Suprapubic skin (tissue), 3 donors: ENCODE measurements at regions not wholly inside any gene's neighbourhood (a gene's known extent, or its start where the extent isn't known, plus 50 kb on each side); places are given as distances from the start of the nearest gene placed in this dataset.

ENCODE experiments used
- POLR2A ChIP-seq, 2 donors: fragments of 450-650 bp; IDR thresholded peaks; one replicate each; pipeline ENCODE4 v1.6.1; 2017; ENCODE audit warnings: antibody characterized with exemption in 2 of 2, mild to moderate bottlenecking in 2 of 2, moderate library complexity in 2 of 2
- TF ChIP-seq, protein P1 (sequence below), 2 donors: fragments of 200-600 bp in 1 of 2; fragments of 450-650 bp in 1 of 2; sonication (generic) in 1 of 2; IDR thresholded peaks; one replicate each; pipeline ENCODE4 v1.5.1; 2016 to 2019; ENCODE audit warnings: antibody characterized with exemption in 2 of 2, mild to moderate bottlenecking in 1 of 2, moderate library complexity in 1 of 2

DNA sequence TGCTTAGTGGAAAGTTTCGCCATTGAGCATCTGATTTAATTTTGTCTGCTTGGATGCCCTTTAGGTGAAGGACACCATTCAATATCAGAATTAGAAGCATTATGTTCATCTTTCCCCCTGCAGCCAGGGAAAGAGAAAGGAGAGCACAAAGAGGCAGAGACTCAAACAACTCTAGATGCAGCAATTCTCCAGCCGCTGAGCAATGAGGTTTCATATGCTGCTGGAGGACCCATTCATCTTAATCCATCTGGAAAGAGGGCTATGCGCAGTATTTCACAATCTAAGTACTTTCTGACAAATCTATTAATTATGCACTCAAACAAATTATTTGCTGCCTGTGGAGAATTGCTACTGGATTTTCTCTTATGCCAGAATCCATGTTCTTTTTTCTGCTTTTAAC, 527.0 kb upstream of the TUSC1 start:
- TF ChIP-seq, protein P1, sequence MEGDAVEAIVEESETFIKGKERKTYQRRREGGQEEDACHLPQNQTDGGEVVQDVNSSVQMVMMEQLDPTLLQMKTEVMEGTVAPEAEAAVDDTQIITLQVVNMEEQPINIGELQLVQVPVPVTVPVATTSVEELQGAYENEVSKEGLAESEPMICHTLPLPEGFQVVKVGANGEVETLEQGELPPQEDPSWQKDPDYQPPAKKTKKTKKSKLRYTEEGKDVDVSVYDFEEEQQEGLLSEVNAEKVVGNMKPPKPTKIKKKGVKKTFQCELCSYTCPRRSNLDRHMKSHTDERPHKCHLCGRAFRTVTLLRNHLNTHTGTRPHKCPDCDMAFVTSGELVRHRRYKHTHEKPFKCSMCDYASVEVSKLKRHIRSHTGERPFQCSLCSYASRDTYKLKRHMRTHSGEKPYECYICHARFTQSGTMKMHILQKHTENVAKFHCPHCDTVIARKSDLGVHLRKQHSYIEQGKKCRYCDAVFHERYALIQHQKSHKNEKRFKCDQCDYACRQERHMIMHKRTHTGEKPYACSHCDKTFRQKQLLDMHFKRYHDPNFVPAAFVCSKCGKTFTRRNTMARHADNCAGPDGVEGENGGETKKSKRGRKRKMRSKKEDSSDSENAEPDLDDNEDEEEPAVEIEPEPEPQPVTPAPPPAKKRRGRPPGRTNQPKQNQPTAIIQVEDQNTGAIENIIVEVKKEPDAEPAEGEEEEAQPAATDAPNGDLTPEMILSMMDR (IDR thresholded peaks at IDR 0.05), result no peak
- no peak for TF ChIP-seq POLR2A (IDR thresholded peaks at IDR 0.05)
